OCI-LY1 (cell line): ENCODE measurements at regions not wholly inside any gene's neighbourhood (a gene's known extent, or its start where the extent isn't known, plus 50 kb on each side); places are given as distances from the start of the nearest gene placed in this dataset.

ENCODE experiments used
- H2AFZ ChIP-seq: fragments of 200-600 bp; sonication (generic), shearing (Covaris generic); 2 replicates; pipeline ENCODE4 v1.6.0; 2014; ENCODE audit warnings: antibody characterized with exemption, mild to moderate bottlenecking, low read length
- H3F3A ChIP-seq: fragments of 200-600 bp; sonication (generic), shearing (Covaris generic); 2 replicates; pipeline ENCODE4 v1.6.0; 2014; ENCODE audit warnings: mild to moderate bottlenecking, antibody characterized with exemption, low read length, moderate library complexity; ENCODE audit not compliant: insufficient read depth
- H3K27ac ChIP-seq: fragments of 200-600 bp; sonication (generic); 2 replicates; pipeline ENCODE4 v1.5.1; 2014; ENCODE audit warnings: low read length, mixed run types, mild to moderate bottlenecking, low read depth; ENCODE audit not compliant: poor library complexity, severe bottlenecking
- H3K27me3 ChIP-seq: fragments of 200-600 bp; sonication (generic); 2 replicates; pipeline ENCODE4 v1.6.0; 2014; ENCODE audit warnings: antibody characterized with exemption, mild to moderate bottlenecking, low read length, moderate library complexity; ENCODE audit not compliant: insufficient read depth
- H3K36me3 ChIP-seq: fragments of 200-600 bp; sonication (generic); 2 replicates; pipeline ENCODE4 v1.6.1; 2014; ENCODE audit warnings: mild to moderate bottlenecking, antibody characterized with exemption, low read length, moderate library complexity, mixed read lengths; ENCODE audit not compliant: insufficient read depth
- H3K4me1 ChIP-seq: fragments of 200-600 bp; sonication (generic); 2 replicates; pipeline ENCODE4 v1.5.1; 2014; ENCODE audit warnings: mild to moderate bottlenecking, low read length, moderate library complexity; ENCODE audit not compliant: insufficient read depth, severe bottlenecking
- H3K4me2 ChIP-seq: fragments of 200-600 bp; sonication (generic), shearing (Covaris generic); 2 replicates; pipeline ENCODE4 v1.6.1; 2014; ENCODE audit warnings: low read length
- H3K4me3 ChIP-seq: fragments of 200-600 bp; sonication (generic); 2 replicates; pipeline ENCODE4 v1.5.1; 2014; ENCODE audit warnings: low read length, low read depth, mild to moderate bottlenecking, mixed read lengths; ENCODE audit not compliant: poor library complexity, severe bottlenecking
- H3K79me2 ChIP-seq: fragments of 200-600 bp; shearing (Covaris generic); 2 replicates; pipeline ENCODE4 v1.6.1; 2016; ENCODE audit warnings: mixed run types, low read length, mixed read lengths; ENCODE audit not compliant: insufficient read depth
- H3K9ac ChIP-seq: fragments of 200-600 bp; sonication (generic), shearing (Covaris generic); 2 replicates; pipeline ENCODE4 v1.6.1; 2014; ENCODE audit warnings: mild to moderate bottlenecking, low read length, mixed read lengths
- H3K9me2 ChIP-seq: fragments of 200-600 bp; sonication (generic), shearing (Covaris generic); 2 replicates; pipeline ENCODE4 v1.6.1; 2014; ENCODE audit warnings: low read depth, mild to moderate bottlenecking, low read length, mixed read lengths
- H3K9me3 ChIP-seq: fragments of 200-600 bp; shearing (Covaris generic); 2 replicates; pipeline ENCODE4 v1.6.1; 2014; ENCODE audit warnings: low read length, mixed read lengths
- H4K20me1 ChIP-seq: fragments of 200-600 bp; sonication (generic), shearing (Covaris generic); 2 replicates; pipeline ENCODE4 v1.6.0; 2016; ENCODE audit warnings: mild to moderate bottlenecking, low read length; ENCODE audit not compliant: insufficient read depth
- CTCF ChIP-seq: fragments of 200-600 bp; sonication (generic), shearing (Covaris generic); IDR thresholded peaks from 2 replicates; pipeline ENCODE4 v1.5.1; 2017; ENCODE audit warnings: mild to moderate bottlenecking, antibody characterized with exemption, low read length, moderate library complexity, mixed read lengths
- EZH2 ChIP-seq: fragments of 200-600 bp; sonication (generic), shearing (Covaris generic); IDR thresholded peaks from 2 replicates; pipeline ENCODE4 v1.8.0; 2017; ENCODE audit warnings: borderline replicate concordance, mixed run types, mild to moderate bottlenecking, antibody characterized with exemption, low read length, moderate library complexity, mixed read lengths

GRCh38 chr4:13711233-13711785 lies 83.8 kb upstream of the BOD1L1 start:
- Histone ChIP-seq H3K4me2 (no peak overlapping the region), H3K27me3 (no peaks in the 10 kb centered on the region), H3K9ac (no peak overlapping the region), H3K9me2 (no peaks in the 10 kb centered on the region), H3K9me3 (no peaks in the 10 kb centered on the region), H3K4me3 (no peak overlapping the region), H3K27ac (no peak overlapping the region), H3F3A (no peaks in the 10 kb centered on the region), H3K36me3 (no peaks in the 10 kb centered on the region), H3K4me1 (no peaks in the 10 kb centered on the region), H2AFZ (no peak overlapping the region), H4K20me1 (no peaks in the 10 kb centered on the region), H3K79me2 (no peaks in the 10 kb centered on the region)
- TF ChIP-seq CTCF (no peak), EZH2 (no peak)

GRCh38 chr4:13721894-13722293 lies 94.4 kb upstream of the BOD1L1 start:
- no peak overlapping the region for H3K4me2 ChIP-seq
- no peaks in the 10 kb centered on the region for H3K79me2 ChIP-seq
- no peaks in the 10 kb centered on the region for H3K4me1 ChIP-seq
- no peak overlapping the region for H3K9ac ChIP-seq
- no peaks in the 10 kb centered on the region for H3K9me2 ChIP-seq
- no peak overlapping the region for H3K27ac ChIP-seq
- TF ChIP-seq CTCF (no peak), EZH2 (no peak)
- H4K20me1 ChIP-seq: no peaks in the 10 kb centered on the region
- H2AFZ ChIP-seq: no peak overlapping the region
- H3K9me3 ChIP-seq: no peaks in the 10 kb centered on the region
- no peaks in the 10 kb centered on the region for H3F3A ChIP-seq
- no peaks in the 10 kb centered on the region for H3K27me3 ChIP-seq
- no peaks in the 10 kb centered on the region for H3K36me3 ChIP-seq
- H3K4me3 ChIP-seq: no peak overlapping the region

GRCh38 chr4:13722649-13723048 lies 95.1 kb upstream of the BOD1L1 start:
- Histone ChIP-seq H3F3A (no peaks in the 10 kb centered on the region), H3K4me3 (no peak overlapping the region), H3K4me2 (no peak overlapping the region), H3K9me2 (no peaks in the 10 kb centered on the region), H3K9ac (no peak overlapping the region), H3K4me1 (no peaks in the 10 kb centered on the region), H2AFZ (no peak overlapping the region), H4K20me1 (no peaks in the 10 kb centered on the region), H3K27me3 (no peaks in the 10 kb centered on the region), H3K9me3 (no peaks in the 10 kb centered on the region), H3K27ac (no peak overlapping the region), H3K79me2 (no peaks in the 10 kb centered on the region), H3K36me3 (no peaks in the 10 kb centered on the region)
- no peak for TF ChIP-seq CTCF
- TF ChIP-seq EZH2: no peak
